Fibroblast of lung (primary cell): ENCODE measurements at regions not wholly inside any gene's neighbourhood (a gene's known extent, or its start where the extent isn't known, plus 50 kb on each side); places are given as distances from the start of the nearest gene placed in this dataset.

Source experiments
- DNase-seq, 2 donors: peaks; one replicate each; pipeline versions ENCODE4 v3.0.0 to v3.0.0-alpha.2; 2010; ENCODE audit warnings: low read depth in 2 of 2
- H2AFZ ChIP-seq: 2 replicates; pipeline ENCODE4 v1.5.1; 2012; ENCODE audit warnings: low read length, control low read depth, inconsistent platforms
- H3K27ac ChIP-seq: 2 replicates; pipeline ENCODE4 v1.5.1; 2011; ENCODE audit warnings: low read length, control low read depth; ENCODE audit not compliant: insufficient read depth
- H3K27me3 ChIP-seq: 2 replicates; pipeline ENCODE4 v1.5.1; 2011; ENCODE audit warnings: mild to moderate bottlenecking, low read length; ENCODE audit not compliant: control insufficient read depth, insufficient read depth
- H3K36me3 ChIP-seq: 2 replicates; pipeline ENCODE4 v1.5.1; 2011; ENCODE audit warnings: low read length; ENCODE audit not compliant: control insufficient read depth, insufficient read depth
- H3K4me1 ChIP-seq: 2 replicates; pipeline ENCODE4 v1.5.1; 2011; ENCODE audit warnings: low read length; ENCODE audit not compliant: control insufficient read depth, insufficient read depth; ENCODE audit errors: extremely low read depth
- H3K4me2 ChIP-seq: 2 replicates; pipeline ENCODE4 v1.5.1; 2011; ENCODE audit warnings: low read length, control low read depth; ENCODE audit not compliant: insufficient read depth; ENCODE audit errors: extremely low read depth
- H3K4me3 ChIP-seq, 4 experiments: fragments of 200-600 bp in 1 of 4; sonication (generic) in 1 of 4; replicated peaks in 1 of 4; 2 replicates each; pipeline ENCODE4 v1.5.1; 2011 to 2016; ENCODE audit warnings: low read length in 4 of 4, low read depth in 3 of 4, mild to moderate bottlenecking in 3 of 4, control low read depth in 2 of 4, inconsistent platforms in 1 of 4, mixed read lengths in 1 of 4; ENCODE audit not compliant: insufficient read depth in 1 of 4; ENCODE audit errors: control extremely low read depth in 1 of 4
- H3K79me2 ChIP-seq: 2 replicates; pipeline ENCODE4 v1.5.1; 2012; ENCODE audit warnings: mild to moderate bottlenecking, low read length, inconsistent platforms; ENCODE audit not compliant: control insufficient read depth, insufficient read depth
- H3K9ac ChIP-seq: 2 replicates; pipeline ENCODE4 v1.5.1; 2011; ENCODE audit warnings: mild to moderate bottlenecking, low read length, control low read depth; ENCODE audit not compliant: insufficient read depth
- H3K9me3 ChIP-seq: 2 replicates; pipeline ENCODE4 v1.5.1; 2012; ENCODE audit warnings: low read depth, low read length; ENCODE audit not compliant: control insufficient read depth, insufficient read depth
- H4K20me1 ChIP-seq: 2 replicates; pipeline ENCODE4 v1.5.1; 2011; ENCODE audit warnings: low read length; ENCODE audit not compliant: control insufficient read depth, insufficient read depth; ENCODE audit errors: extremely low read depth
- CTCF ChIP-seq, 2 donors: IDR thresholded peaks in 1 of 2; conservative IDR thresholded peaks in 1 of 2; 1 replicate in 1 of 2; 2 replicates in 1 of 2; pipeline ENCODE4 v1.5.1; 2011 to 2012; ENCODE audit warnings: low read length in 2 of 2, control low read depth in 1 of 2, inconsistent platforms in 1 of 2, low read depth in 1 of 2, mild to moderate bottlenecking in 1 of 2
- EZH2 ChIP-seq: IDR thresholded peaks from 2 replicates; pipeline ENCODE4 v1.5.1; 2012; ENCODE audit warnings: low read length, control low read depth, mild to moderate bottlenecking; ENCODE audit errors: missing control alignments

GRCh38 chr12:24127919-24128721 lies 178.7 kb upstream of the SOX5 start:
- TF ChIP-seq CTCF (conservative IDR thresholded peaks at IDR 0.05 in 1 of 2, IDR thresholded peaks at IDR 0.05 in 1 of 2; ENCODE audit: low read depth in 1 of 2, low read length in 2 of 2): no peak
- no peak for TF ChIP-seq EZH2
- Histone ChIP-seq H2AFZ (no peak overlapping the region), H4K20me1 (no peaks in the 10 kb centered on the region), H3K4me2 (no peak overlapping the region), H3K9ac (no peak overlapping the region), H3K27ac (no peak overlapping the region), H3K9me3 (no peaks in the 10 kb centered on the region), H3K4me1 (no peaks in the 10 kb centered on the region), H3K4me3 (no peak overlapping the region), H3K79me2 (no peaks in the 10 kb centered on the region), H3K27me3 (no peaks in the 10 kb centered on the region), H3K36me3 (no peaks in the 10 kb centered on the region)
- DNase-seq: no peak

GRCh38 chr12:24125280-24125679 lies 175.8 kb upstream of the SOX5 start:
- no peak for DNase-seq
- Histone ChIP-seq H3K27ac (no peak overlapping the region), H3K79me2 (no peaks in the 10 kb centered on the region), H3K4me3 (no peak overlapping the region), H3K9me3 (no peaks in the 10 kb centered on the region), H3K27me3 (no peaks in the 10 kb centered on the region), H2AFZ (no peak overlapping the region), H3K4me1 (no peaks in the 10 kb centered on the region), H4K20me1 (no peaks in the 10 kb centered on the region), H3K36me3 (no peaks in the 10 kb centered on the region), H3K4me2 (no peak overlapping the region), H3K9ac (no peak overlapping the region)
- TF ChIP-seq EZH2 (no peak), CTCF (conservative IDR thresholded peaks at IDR 0.05 in 1 of 2, IDR thresholded peaks at IDR 0.05 in 1 of 2; ENCODE audit: low read depth in 1 of 2, low read length in 2 of 2) (no peak)

- Histone ChIP-seq H3K4me3 (no peak overlapping the region), H3K79me2 (no peaks in the 10 kb centered on the region), H4K20me1 (no peaks in the 10 kb centered on the region), H3K4me1 (no peaks in the 10 kb centered on the region), H3K27me3 (no peaks in the 10 kb centered on the region), H3K9ac (no peak overlapping the region), H3K9me3 (no peaks in the 10 kb centered on the region), H2AFZ (no peak overlapping the region), H3K27ac (no peak overlapping the region), H3K36me3 (no peaks in the 10 kb centered on the region), H3K4me2 (no peak overlapping the region)
- no peak for TF ChIP-seq EZH2
- no peak for TF ChIP-seq CTCF (conservative IDR thresholded peaks at IDR 0.05 in 1 of 2, IDR thresholded peaks at IDR 0.05 in 1 of 2; ENCODE audit: low read depth in 1 of 2, low read length in 2 of 2)
- DNase-seq: peak in 1 of 2 donors; percentile 59
Measured at GRCh38 chr12:24121911-24122310, 172.4 kb upstream of the SOX5 start.
